Cardiac muscle cell (in vitro differentiated cells and primary cell): ENCODE measurements at regions not wholly inside any gene's neighbourhood (a gene's known extent, or its start where the extent isn't known, plus 50 kb on each side); places are given as distances from the start of the nearest gene placed in this dataset.
A peak's percentile ranks its signal among the peaks of the same experiment; 100 is the strongest.

Experiments used
- DNase-seq, 2 donors: peaks; one replicate each; pipeline versions ENCODE4 v3.0.0 to v3.0.0-alpha.2; 2010 to 2017; ENCODE audit warnings: low read depth in 1 of 2, low spot score in 1 of 2
- H3K27ac ChIP-seq: fragments of 200-600 bp; sonication (generic); 2 replicates; pipeline ENCODE4 v1.5.1; 2016
- H3K27me3 ChIP-seq: fragments of 200-600 bp; sonication (generic); 2 replicates; pipeline ENCODE4 v1.6.0; 2016; ENCODE audit warnings: control low read depth
- H3K36me3 ChIP-seq: fragments of 200-600 bp; sonication (generic); 2 replicates; pipeline ENCODE4 v1.5.1; 2016; ENCODE audit warnings: control low read depth
- H3K4me1 ChIP-seq: fragments of 200-600 bp; sonication (generic); 2 replicates; pipeline ENCODE4 v1.8.1; 2017; ENCODE audit warnings: low read depth, mild to moderate bottlenecking, mixed run types
- H3K4me3 ChIP-seq: fragments of 200-600 bp; sonication (generic); 2 replicates; pipeline ENCODE4 v1.5.1; 2016; ENCODE audit warnings: mild to moderate bottlenecking
- H3K9me3 ChIP-seq: fragments of 200-600 bp; sonication (generic); 2 replicates; pipeline ENCODE4 v1.5.1; 2017; ENCODE audit warnings: low read depth, mild to moderate bottlenecking, control low read depth
- CTCF ChIP-seq: IDR thresholded peaks from 2 replicates; pipeline ENCODE4 v1.5.1; 2012; ENCODE audit warnings: low read depth, mild to moderate bottlenecking, low read length

- Histone ChIP-seq H3K27me3 (no peaks in the 10 kb centered on the region), H3K36me3 (no peaks in the 10 kb centered on the region), H3K9me3 (no peaks in the 10 kb centered on the region), H3K4me1 (no peaks in the 10 kb centered on the region), H3K4me3 (no peak overlapping the region), H3K27ac (no peak overlapping the region)
- TF ChIP-seq CTCF, result no peak
- no peak for DNase-seq
These were observed 191.9 kb downstream of the PPP1R2C start for GRCh38 chrX:42585842-42586621.

- no peaks in the 10 kb centered on the region for H3K27me3 ChIP-seq
- peak in 1 of 2 donors; percentile 9 for DNase-seq
- H3K9me3 ChIP-seq, result no peaks in the 10 kb centered on the region
- TF ChIP-seq CTCF, result no peak
- no peak overlapping the region for H3K27ac ChIP-seq
- no peak overlapping the region for H3K4me3 ChIP-seq
- H3K4me1 ChIP-seq, result no peaks in the 10 kb centered on the region
- H3K36me3 ChIP-seq, result no peaks in the 10 kb centered on the region
These were observed 200.0 kb downstream of the PPP1R2C start for GRCh38 chrX:42577936-42578470.

GRCh38 chrX:42567268-42567667 is 210.7 kb downstream of the PPP1R2C start:
- no peak overlapping the region for H3K4me3 ChIP-seq
- H3K27ac ChIP-seq, result no peak overlapping the region
- DNase-seq, result no peak
- no peaks in the 10 kb centered on the region for H3K27me3 ChIP-seq
- no peaks in the 10 kb centered on the region for H3K36me3 ChIP-seq
- no peaks in the 10 kb centered on the region for H3K4me1 ChIP-seq
- TF ChIP-seq CTCF, result no peak
- no peaks in the 10 kb centered on the region for H3K9me3 ChIP-seq

- DNase-seq, result no peak
- Histone ChIP-seq H3K36me3 (no peaks in the 10 kb centered on the region), H3K4me3 (no peak overlapping the region), H3K4me1 (no peaks in the 10 kb centered on the region), H3K9me3 (no peaks in the 10 kb centered on the region), H3K27me3 (no peaks in the 10 kb centered on the region), H3K27ac (no peak overlapping the region)
- TF ChIP-seq CTCF, result no peak
These were observed 212.2 kb downstream of the PPP1R2C start for GRCh38 chrX:42565739-42566138.

- Histone ChIP-seq H3K9me3 (no peaks in the 10 kb centered on the region), H3K4me1 (no peaks in the 10 kb centered on the region), H3K27ac (no peak overlapping the region), H3K4me3 (no peak overlapping the region), H3K36me3 (no peaks in the 10 kb centered on the region), H3K27me3 (no peaks in the 10 kb centered on the region)
- no peak for DNase-seq
- no peak for TF ChIP-seq CTCF
These were observed 231.2 kb downstream of the PPP1R2C start for GRCh38 chrX:42546800-42547199.
